ENCODE measurements at regions not wholly inside any gene's neighbourhood (a gene's known extent, or its start where the extent isn't known, plus 50 kb on each side); places are given as distances from the start of the nearest gene placed in this dataset.

GRCh38 chr6:48743738-48744137 is 632.7 kb upstream of the PTCHD4 start:
- no peak for TF ChIP-seq POLR2AphosphoS5 (IDR thresholded peaks at IDR 0.05)
- TF ChIP-seq, protein P1, sequence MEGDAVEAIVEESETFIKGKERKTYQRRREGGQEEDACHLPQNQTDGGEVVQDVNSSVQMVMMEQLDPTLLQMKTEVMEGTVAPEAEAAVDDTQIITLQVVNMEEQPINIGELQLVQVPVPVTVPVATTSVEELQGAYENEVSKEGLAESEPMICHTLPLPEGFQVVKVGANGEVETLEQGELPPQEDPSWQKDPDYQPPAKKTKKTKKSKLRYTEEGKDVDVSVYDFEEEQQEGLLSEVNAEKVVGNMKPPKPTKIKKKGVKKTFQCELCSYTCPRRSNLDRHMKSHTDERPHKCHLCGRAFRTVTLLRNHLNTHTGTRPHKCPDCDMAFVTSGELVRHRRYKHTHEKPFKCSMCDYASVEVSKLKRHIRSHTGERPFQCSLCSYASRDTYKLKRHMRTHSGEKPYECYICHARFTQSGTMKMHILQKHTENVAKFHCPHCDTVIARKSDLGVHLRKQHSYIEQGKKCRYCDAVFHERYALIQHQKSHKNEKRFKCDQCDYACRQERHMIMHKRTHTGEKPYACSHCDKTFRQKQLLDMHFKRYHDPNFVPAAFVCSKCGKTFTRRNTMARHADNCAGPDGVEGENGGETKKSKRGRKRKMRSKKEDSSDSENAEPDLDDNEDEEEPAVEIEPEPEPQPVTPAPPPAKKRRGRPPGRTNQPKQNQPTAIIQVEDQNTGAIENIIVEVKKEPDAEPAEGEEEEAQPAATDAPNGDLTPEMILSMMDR (IDR thresholded peaks at IDR 0.05) = no peak
- no peak for TF ChIP-seq POLR2A (IDR thresholded peaks at IDR 0.05)
- no peak for TF ChIP-seq EP300 (IDR thresholded peaks at IDR 0.05)

All from gastroesophageal sphincter (tissue), 3 donors.